ENCODE measurements at regions not wholly inside any gene's neighbourhood (a gene's known extent, or its start where the extent isn't known, plus 50 kb on each side); places are given as distances from the start of the nearest gene placed in this dataset.

DNA sequence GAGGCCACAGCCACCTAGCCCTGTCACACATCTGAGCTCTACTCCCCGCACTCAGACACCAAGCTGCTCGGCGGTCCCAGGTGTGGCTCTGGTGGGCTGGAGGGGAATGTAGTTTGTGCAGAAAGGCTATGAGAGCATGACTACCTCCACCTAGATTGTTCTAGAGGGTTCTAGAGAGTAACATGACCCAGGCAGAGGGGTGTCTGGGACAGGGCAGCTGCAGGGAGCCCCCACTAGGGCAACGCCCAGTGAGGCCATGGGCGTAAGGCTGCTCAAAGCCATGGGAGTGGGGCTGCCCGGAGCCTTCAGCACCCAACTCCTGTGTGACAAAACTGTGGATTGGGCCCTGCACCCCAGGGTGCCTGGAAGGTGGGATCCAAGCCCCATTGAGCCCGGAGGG lies 511.4 kb upstream of the MYT1L start:
- Mint-ChIP-seq H3K36me3 (ENCODE audit: low read depth) (no peaks in the 10 kb centered on the region), H3K9me3 (ENCODE audit: low read depth) (no peaks in the 10 kb centered on the region), H3K4me3 (ENCODE audit: unreplicated experiment) (no peak overlapping the region), H3K27me3 (ENCODE audit: low read depth) (peaks cover 3% of the 10 kb centered on the region), H3K27ac (ENCODE audit: unreplicated experiment) (no peak overlapping the region), H3K4me1 (ENCODE audit: low read depth) (peaks cover 7% of the 10 kb centered on the region)
- no peak for DNase-seq (ENCODE audit: low spot score)
- TF ChIP-seq, protein P1, sequence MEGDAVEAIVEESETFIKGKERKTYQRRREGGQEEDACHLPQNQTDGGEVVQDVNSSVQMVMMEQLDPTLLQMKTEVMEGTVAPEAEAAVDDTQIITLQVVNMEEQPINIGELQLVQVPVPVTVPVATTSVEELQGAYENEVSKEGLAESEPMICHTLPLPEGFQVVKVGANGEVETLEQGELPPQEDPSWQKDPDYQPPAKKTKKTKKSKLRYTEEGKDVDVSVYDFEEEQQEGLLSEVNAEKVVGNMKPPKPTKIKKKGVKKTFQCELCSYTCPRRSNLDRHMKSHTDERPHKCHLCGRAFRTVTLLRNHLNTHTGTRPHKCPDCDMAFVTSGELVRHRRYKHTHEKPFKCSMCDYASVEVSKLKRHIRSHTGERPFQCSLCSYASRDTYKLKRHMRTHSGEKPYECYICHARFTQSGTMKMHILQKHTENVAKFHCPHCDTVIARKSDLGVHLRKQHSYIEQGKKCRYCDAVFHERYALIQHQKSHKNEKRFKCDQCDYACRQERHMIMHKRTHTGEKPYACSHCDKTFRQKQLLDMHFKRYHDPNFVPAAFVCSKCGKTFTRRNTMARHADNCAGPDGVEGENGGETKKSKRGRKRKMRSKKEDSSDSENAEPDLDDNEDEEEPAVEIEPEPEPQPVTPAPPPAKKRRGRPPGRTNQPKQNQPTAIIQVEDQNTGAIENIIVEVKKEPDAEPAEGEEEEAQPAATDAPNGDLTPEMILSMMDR (IDR thresholded peaks at IDR 0.05): no peak

GRCh38 chr2:2840681-2841300 lies 509.7 kb upstream of the MYT1L start:
- DNase-seq (ENCODE audit: low spot score): no peak
- Mint-ChIP-seq H3K9me3 (ENCODE audit: low read depth) (no peaks in the 10 kb centered on the region), H3K27ac (ENCODE audit: unreplicated experiment) (no peak overlapping the region), H3K4me1 (ENCODE audit: low read depth) (peaks cover 5% of the 10 kb centered on the region), H3K4me3 (ENCODE audit: unreplicated experiment) (no peak overlapping the region), H3K27me3 (ENCODE audit: low read depth) (peaks cover 2% of the 10 kb centered on the region), H3K36me3 (ENCODE audit: low read depth) (no peaks in the 10 kb centered on the region)
- TF ChIP-seq, protein P1 (IDR thresholded peaks at IDR 0.05): no peak

GRCh38 chr2:2839782-2840531 lies 508.9 kb upstream of the MYT1L start:
- no peak for DNase-seq (ENCODE audit: low spot score)
- TF ChIP-seq, protein P1 (IDR thresholded peaks at IDR 0.05): no peak
- Mint-ChIP-seq H3K9me3 (ENCODE audit: low read depth) (no peaks in the 10 kb centered on the region), H3K36me3 (ENCODE audit: low read depth) (no peaks in the 10 kb centered on the region), H3K27me3 (ENCODE audit: low read depth) (no peaks in the 10 kb centered on the region), H3K4me3 (ENCODE audit: unreplicated experiment) (no peak overlapping the region), H3K4me1 (ENCODE audit: low read depth) (peaks cover 5% of the 10 kb centered on the region), H3K27ac (ENCODE audit: unreplicated experiment) (no peak overlapping the region)

DNA sequence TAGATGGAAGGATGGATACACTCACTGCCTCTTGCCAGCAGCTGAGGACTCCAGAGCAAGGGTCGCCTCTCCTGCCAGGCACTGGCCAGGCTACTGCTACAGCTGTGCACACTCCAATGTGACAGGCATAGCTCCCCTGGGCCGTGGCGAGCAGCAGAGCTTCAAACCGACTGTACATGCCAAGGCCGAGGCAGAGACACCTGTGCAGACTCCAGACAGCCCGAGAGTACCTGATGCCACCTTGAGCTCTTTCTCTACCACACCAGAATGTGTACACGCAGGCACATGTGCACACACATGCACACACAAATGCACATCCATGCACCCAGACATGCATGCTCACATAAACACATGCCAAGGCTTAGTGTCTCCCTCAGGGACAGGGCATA lies 508.3 kb upstream of the MYT1L start:
- Mint-ChIP-seq H3K36me3 (ENCODE audit: low read depth) (no peaks in the 10 kb centered on the region), H3K9me3 (ENCODE audit: low read depth) (no peaks in the 10 kb centered on the region), H3K27ac (ENCODE audit: unreplicated experiment) (no peak overlapping the region), H3K4me1 (ENCODE audit: low read depth) (peaks cover 5% of the 10 kb centered on the region), H3K4me3 (ENCODE audit: unreplicated experiment) (no peak overlapping the region), H3K27me3 (ENCODE audit: low read depth) (no peaks in the 10 kb centered on the region)
- TF ChIP-seq, protein P1 (IDR thresholded peaks at IDR 0.05): no peak
- DNase-seq (ENCODE audit: low spot score): no peak

DNA sequence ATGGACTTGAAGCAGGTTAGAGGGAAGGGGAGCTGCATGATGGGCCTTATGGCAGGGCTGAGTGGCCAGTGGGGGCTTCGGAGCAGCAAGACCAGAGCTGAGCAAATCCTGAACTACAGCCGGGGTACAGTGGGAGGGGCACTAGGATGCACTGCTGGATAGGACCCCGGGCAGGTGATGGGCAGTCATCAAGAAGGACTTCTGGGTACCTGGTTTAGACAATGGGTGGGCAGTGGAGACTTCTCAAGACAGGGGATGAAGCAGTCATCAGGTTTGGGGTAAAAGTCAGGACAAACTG lies 507.4 kb upstream of the MYT1L start:
- TF ChIP-seq, protein P1 (IDR thresholded peaks at IDR 0.05): no peak
- Mint-ChIP-seq H3K4me3 (ENCODE audit: unreplicated experiment) (no peak overlapping the region), H3K9me3 (ENCODE audit: low read depth) (no peaks in the 10 kb centered on the region), H3K27me3 (ENCODE audit: low read depth) (no peaks in the 10 kb centered on the region), H3K4me1 (ENCODE audit: low read depth) (peaks cover 5% of the 10 kb centered on the region), H3K27ac (ENCODE audit: unreplicated experiment) (no peak overlapping the region), H3K36me3 (ENCODE audit: low read depth) (no peaks in the 10 kb centered on the region)
- DNase-seq (ENCODE audit: low spot score): no peak

All from chondrocyte (in vitro differentiated cells).